RWPE2 (cell line): ENCODE measurements at regions not wholly inside any gene's neighbourhood (a gene's known extent, or its start where the extent isn't known, plus 50 kb on each side); places are given as distances from the start of the nearest gene placed in this dataset.

Experiments
- ATAC-seq: fragments of 200-7000 bp; cut with Tn5 transposase; 3 replicates; pipeline ENCODE4 v1.9.1; 2021; ENCODE audit warnings: low read depth
- DNase-seq: peaks from one replicate; pipeline ENCODE4 v3.0.0-alpha.2; 2020; ENCODE audit warnings: low spot score
- H3K27ac ChIP-seq: fragments of 450-650 bp; 2 replicates; pipeline ENCODE4 v1.5.1; 2017; ENCODE audit warnings: mild to moderate bottlenecking; ENCODE audit not compliant: poor library complexity, severe bottlenecking
- H3K27me3 ChIP-seq: fragments of 250-450 bp; sonication (Bioruptor Pico); 2 replicates; pipeline ENCODE4 v1.5.1; 2021; ENCODE audit warnings: mild to moderate bottlenecking, moderate library complexity; ENCODE audit not compliant: insufficient read depth, poor library complexity, severe bottlenecking
- H3K36me3 ChIP-seq: fragments of 250-450 bp; sonication (Bioruptor Pico); 2 replicates; pipeline ENCODE4 v1.5.1; 2020; ENCODE audit warnings: low read depth, mild to moderate bottlenecking, moderate library complexity
- H3K4me1 ChIP-seq: fragments of 250-450 bp; sonication (Bioruptor Pico); 2 replicates; pipeline ENCODE4 v1.5.1; 2021; ENCODE audit warnings: mild to moderate bottlenecking, moderate library complexity; ENCODE audit not compliant: insufficient read depth, poor library complexity, severe bottlenecking
- H3K4me3 ChIP-seq: fragments of 250-450 bp; sonication (Bioruptor Pico); 2 replicates; pipeline ENCODE4 v1.5.1; 2021; ENCODE audit warnings: mild to moderate bottlenecking, moderate library complexity; ENCODE audit not compliant: severe bottlenecking
- H3K9me3 ChIP-seq: fragments of 250-450 bp; sonication (Bioruptor Pico); 2 replicates; pipeline ENCODE4 v1.5.1; 2021; ENCODE audit warnings: mild to moderate bottlenecking, moderate library complexity; ENCODE audit not compliant: severe bottlenecking
- TF ChIP-seq, protein P1 (sequence below): fragments of 450-650 bp; IDR thresholded peaks from one replicate; pipeline ENCODE4 v1.5.1; 2017; ENCODE audit warnings: mild to moderate bottlenecking, moderate library complexity; ENCODE audit not compliant: poor library complexity, severe bottlenecking

DNA sequence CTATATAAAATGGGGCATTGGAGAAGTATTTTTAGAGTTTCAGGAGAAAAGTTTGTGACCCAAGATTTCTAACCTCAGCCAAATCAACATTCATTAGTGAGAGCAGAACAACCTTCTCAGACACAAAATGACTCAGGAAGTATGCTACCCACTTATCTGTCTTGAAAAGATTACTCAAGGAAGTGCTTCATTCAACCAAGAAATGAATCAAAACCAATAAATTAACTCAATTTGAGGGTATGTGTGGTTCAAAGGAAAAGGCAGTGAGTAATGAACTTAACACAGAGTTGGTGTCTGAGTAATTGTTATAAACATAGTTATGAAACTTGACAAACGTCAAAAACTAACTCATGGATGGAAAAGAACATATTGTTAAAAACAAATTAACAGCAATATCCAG, 227.6 kb downstream of the HAO1 start:
- no peaks in the 10 kb centered on the region for H3K4me1 ChIP-seq
- no peaks in the 10 kb centered on the region; the same call in 1 of the 2 replicates for H3K36me3 ChIP-seq
- TF ChIP-seq, protein P1, sequence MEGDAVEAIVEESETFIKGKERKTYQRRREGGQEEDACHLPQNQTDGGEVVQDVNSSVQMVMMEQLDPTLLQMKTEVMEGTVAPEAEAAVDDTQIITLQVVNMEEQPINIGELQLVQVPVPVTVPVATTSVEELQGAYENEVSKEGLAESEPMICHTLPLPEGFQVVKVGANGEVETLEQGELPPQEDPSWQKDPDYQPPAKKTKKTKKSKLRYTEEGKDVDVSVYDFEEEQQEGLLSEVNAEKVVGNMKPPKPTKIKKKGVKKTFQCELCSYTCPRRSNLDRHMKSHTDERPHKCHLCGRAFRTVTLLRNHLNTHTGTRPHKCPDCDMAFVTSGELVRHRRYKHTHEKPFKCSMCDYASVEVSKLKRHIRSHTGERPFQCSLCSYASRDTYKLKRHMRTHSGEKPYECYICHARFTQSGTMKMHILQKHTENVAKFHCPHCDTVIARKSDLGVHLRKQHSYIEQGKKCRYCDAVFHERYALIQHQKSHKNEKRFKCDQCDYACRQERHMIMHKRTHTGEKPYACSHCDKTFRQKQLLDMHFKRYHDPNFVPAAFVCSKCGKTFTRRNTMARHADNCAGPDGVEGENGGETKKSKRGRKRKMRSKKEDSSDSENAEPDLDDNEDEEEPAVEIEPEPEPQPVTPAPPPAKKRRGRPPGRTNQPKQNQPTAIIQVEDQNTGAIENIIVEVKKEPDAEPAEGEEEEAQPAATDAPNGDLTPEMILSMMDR = no peak
- no peak overlapping the region for H3K4me3 ChIP-seq
- H3K9me3 ChIP-seq = peaks cover 3% of the 10 kb centered on the region
- H3K27ac ChIP-seq = no peak overlapping the region
- H3K27me3 ChIP-seq = no peaks in the 10 kb centered on the region
- no peak for ATAC-seq
- DNase-seq = no peak

DNA sequence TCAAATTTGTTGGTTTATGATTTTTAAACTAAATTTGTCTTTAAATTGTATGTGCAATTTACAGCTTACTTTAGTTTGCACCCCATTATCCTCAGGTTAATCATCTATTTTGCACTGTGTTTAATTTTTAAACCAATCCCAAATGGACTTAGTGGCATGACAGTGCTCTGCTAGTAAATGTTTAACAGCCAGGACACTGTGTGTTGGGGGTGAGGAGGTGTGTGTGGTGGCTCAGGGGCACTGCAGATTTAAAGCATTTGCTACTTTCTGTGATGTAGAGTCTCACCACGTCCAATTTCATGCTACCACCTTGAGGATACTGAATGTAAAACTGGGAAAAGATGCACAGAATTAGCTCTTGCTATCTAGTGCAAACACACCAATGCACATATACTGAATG, 225.7 kb downstream of the HAO1 start:
- ATAC-seq = no peak

DNA sequence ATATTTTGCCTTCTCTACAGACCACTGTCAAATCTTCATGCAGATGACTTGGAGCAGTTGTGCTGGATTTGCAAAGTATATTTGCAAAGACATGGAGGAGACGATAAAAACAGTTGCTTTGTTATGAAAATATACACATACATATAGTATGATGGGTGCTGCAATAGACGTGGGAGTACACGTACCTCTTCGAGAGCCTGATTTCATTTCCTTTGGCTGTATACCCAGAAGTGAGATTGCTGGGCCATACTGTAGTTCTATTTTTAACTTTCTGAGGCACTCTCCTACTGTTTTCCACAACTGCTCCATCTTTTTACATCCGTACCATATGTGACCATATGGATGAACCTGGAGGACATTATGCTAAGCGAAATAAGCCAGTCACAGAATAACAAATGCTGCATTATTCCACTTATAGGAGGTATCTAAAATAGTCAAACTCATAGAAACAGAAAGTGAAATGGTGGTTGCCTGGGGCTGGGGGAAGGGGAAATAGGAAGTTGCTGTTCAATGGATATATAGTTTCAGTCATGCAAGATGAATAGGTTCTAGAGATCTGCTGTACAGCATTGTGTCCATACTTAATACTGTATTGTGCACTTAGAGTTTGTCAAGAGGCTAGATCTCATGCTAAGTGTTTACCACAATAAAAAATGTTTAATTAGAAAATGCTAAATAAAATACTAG, 223.8 kb downstream of the HAO1 start:
- ATAC-seq (no peak), DNase-seq (no peak)
- Histone ChIP-seq H3K4me3 (no peak overlapping the region), H3K27ac (no peak overlapping the region), H3K4me1 (no peaks in the 10 kb centered on the region), H3K9me3 (peaks cover 3% of the 10 kb centered on the region), H3K27me3 (no peaks in the 10 kb centered on the region), H3K36me3 (no peaks in the 10 kb centered on the region; the same call in 1 of the 2 replicates)
- TF ChIP-seq, protein P1 = no peak

More for the DNA sequence above, 225.7 kb downstream of the HAO1 start:
- Histone ChIP-seq H3K9me3 (peaks cover 3% of the 10 kb centered on the region), H3K27me3 (no peaks in the 10 kb centered on the region), H3K4me1 (no peaks in the 10 kb centered on the region), H3K36me3 (no peaks in the 10 kb centered on the region; the same call in 1 of the 2 replicates), H3K4me3 (no peak overlapping the region), H3K27ac (no peak overlapping the region)
- TF ChIP-seq, protein P1 = no peak
- no peak for DNase-seq

DNA sequence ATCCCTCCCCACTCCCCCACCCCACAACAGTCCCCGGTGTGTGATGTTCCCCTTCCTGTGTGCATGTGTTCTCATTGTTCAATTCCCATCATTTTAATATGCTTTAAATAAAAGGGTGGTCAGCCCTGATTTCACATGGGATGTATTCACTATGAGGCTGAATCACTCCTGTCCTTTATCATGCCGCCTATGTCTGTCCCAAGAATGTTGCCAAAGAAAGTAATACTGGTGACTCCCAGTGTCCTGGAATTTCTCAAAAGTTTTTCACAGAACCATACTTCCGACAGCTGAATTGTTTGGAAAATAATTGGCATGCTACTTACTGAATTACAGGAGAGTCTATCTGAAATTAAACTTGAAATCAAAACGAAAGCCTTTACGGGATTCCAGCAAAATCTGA, 217.7 kb downstream of the HAO1 start:
- Histone ChIP-seq H3K4me3 (no peak overlapping the region), H3K27me3 (no peaks in the 10 kb centered on the region), H3K36me3 (no peaks in the 10 kb centered on the region), H3K27ac (peak overlapping the region; percentile 29), H3K4me1 (peaks cover 11% of the 10 kb centered on the region), H3K9me3 (no peaks in the 10 kb centered on the region)
- DNase-seq (no peak), ATAC-seq (no peak)
- TF ChIP-seq, protein P1 = no peak

DNA sequence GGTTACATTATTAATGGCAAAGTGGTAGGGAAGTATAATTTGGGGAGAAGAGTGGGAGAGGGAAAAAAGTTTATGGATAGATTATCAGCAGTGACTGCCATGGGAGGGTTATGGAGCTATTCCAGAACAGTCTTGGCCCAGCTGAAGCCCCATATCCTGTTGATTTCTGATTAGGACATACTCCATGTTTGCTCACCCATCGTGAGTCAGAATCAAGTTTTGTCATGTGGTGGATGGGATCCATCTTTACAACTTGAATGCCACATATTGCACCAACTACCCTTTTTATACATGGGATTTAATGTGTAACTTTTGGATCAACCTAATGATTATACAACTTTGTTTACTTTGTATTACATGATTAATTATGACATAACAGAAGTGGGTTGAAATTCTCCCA, 217.0 kb downstream of the HAO1 start:
- TF ChIP-seq, protein P1 = no peak
- Histone ChIP-seq H3K4me3 (no peak overlapping the region), H3K27ac (peak overlapping the region; percentile 29), H3K36me3 (no peaks in the 10 kb centered on the region), H3K27me3 (no peaks in the 10 kb centered on the region), H3K4me1 (peaks cover 13% of the 10 kb centered on the region), H3K9me3 (no peaks in the 10 kb centered on the region)
- DNase-seq = no peak
- ATAC-seq = peak; percentile 91
